T-helper 1 cell (primary cell): ENCODE measurements at regions not wholly inside any gene's neighbourhood (a gene's known extent, or its start where the extent isn't known, plus 50 kb on each side); places are given as distances from the start of the nearest gene placed in this dataset.
"Not testable (repeated sequence)": the region's sequence is repeated elsewhere in the genome, so short reads cannot be mapped to it uniquely, and the experiment has no call there.

ENCODE experiments used
- DNase-seq, 5 donors: peaks; one replicate each; pipeline ENCODE4 v3.0.0-alpha.2; 2012 to 2020

GRCh38 chr6:56904068-56904467 lies 50.8 kb upstream of the BEND6 start:
- DNase-seq = no peak

DNA sequence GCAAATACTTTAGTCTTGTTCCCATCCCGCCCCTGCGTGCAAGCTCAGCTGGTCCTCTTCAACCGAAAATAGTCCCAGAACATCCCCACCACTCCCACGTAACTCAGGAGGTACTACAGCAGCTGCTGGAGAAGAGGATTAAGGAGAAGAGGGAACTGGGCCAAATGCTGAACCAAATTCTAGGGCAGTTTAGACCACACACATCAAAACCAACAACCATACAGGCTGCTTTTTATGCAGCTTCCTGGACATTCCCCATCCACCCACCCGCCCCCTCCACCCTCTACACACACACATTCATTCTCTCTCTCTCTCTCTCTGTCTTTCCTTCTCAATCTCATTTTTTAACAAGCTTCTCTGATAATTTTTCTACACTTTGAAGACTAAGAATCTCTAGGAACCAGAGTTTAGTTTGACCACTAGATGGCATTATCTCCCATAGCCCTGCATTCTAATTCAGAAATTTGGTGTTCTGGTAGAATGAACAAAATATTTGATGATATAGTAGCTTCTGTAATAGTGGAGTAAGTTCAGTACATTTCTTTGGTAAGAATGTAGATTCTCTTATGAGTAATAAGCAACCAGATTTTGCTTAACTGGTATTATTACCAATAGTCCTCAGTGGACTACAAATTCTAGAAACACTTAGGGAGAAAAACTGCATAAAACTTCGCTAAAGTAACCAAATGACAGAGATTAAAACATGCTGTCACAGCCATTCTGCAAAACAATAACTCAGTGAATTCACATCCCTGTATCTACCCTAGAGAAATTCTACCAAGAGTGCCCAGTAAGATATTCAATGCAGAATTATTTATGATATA lies 52.1 kb upstream of the BEND6 start:
- DNase-seq = peak in 1 of 5 donors; percentile 28

- no peak for DNase-seq
These were observed 54.1 kb upstream of the BEND6 start for GRCh38 chr6:56900784-56901183.

- DNase-seq = no peak
These were observed 55.2 kb upstream of the BEND6 start for GRCh38 chr6:56899753-56900152.

- no peak for DNase-seq
These were observed 55.6 kb upstream of the BEND6 start for GRCh38 chr6:56899311-56899710.

DNA sequence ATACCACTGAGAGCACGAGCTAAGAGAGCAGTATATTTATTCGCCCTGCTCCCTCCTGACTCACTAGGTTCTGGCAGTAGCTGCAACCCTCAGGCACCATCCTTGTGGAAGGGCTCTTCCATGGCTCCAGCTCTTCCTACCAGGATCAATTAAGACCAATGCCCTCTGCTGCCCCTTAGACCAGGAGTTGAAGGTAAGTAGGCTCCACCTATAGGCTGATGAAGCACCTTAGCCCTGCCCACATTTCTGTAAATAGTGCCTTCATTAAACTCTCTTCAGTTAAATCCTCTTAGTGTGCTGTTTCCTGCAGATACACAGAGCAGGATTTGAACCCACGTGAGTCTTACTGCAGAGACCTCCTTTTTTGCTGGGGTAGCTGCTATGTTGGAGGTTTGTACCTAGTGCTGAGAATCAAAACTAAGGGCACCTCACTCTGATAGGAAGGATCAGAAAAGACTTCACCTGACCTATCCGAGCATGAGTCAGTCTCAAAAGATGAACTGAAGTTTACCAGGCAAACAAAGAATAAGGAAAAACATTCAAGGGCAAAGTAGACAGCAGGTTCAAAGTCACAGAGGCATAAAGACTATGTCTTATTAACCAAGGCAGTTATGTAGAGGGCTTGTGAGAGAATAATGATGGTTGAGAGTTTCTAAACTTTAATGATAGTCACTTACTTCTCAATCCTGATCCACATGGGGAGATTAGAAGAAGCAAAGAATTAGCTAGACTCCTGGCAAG lies 56.9 kb upstream of the BEND6 start:
- no peak for DNase-seq

GRCh38 chr6:56891754-56892153 lies 63.2 kb upstream of the BEND6 start:
- peak in 1 of 5 donors; percentile 20 for DNase-seq

GRCh38 chr6:56890683-56891429 lies 64.1 kb upstream of the BEND6 start:
- DNase-seq = peak in 1 of 5 donors; percentile 86

- DNase-seq = no peak
These were observed 64.8 kb upstream of the BEND6 start for GRCh38 chr6:56890066-56890465.

GRCh38 chr6:56889492-56889891 lies 65.4 kb upstream of the BEND6 start:
- DNase-seq = no peak

DNA sequence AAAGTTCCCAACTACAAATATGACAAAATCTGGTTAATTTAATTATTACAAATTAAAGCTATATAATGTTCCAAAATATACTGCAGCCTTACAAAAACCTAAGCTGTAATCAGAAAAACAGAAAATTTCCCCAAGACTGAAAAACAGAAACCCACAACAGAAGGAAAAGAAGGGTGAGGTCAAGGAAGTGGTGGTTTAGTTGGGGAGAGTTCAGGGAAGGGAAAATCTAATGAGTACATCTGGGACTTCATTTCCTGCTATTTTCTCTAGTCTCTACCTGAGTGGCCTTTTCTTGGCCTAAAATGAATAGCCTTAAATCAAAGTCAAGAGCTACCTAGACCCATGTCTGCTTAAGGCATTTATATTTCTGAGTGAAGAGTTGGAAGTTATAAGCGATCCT lies 66.2 kb upstream of the BEND6 start:
- no peak for DNase-seq

DNA sequence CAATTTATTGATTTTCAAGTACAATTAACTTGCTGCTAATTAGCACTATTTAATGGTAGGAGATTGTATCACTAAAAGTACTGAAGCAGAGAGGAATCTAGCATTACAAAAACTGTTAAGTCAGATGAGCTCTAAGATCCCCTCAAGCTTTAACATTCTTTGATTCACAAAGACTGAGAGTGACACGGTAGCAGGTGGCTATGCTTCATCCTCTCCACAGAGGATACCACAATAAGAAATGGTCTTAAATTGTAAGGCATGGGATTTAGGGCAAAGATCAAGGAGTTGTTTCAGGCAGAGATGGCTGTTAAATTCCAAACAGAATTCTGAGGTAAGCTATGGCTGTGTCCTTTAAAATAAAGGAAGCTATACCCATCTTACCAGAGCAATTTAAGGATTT lies 67.8 kb upstream of the BEND6 start:
- no peak for DNase-seq

DNA sequence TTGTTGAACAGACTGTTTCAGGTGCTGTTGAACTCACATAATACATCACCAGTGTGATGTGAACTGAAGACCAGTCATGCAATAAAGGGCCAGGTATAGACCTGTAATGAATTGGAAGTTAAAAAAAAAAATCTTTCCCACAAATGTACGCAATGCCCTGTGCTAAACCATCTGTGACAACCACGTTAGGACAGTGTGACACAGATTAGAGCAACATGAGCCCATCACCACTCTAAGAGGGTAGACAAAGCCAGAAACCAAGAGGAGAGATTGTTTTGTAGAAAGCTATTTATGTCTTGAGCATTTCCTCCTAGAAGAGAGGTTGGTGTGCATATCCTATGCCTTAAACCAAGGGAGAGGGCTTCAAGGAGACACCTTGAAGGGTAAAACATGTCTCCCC lies 77.0 kb upstream of the BEND6 start:
- DNase-seq = no peak

DNA sequence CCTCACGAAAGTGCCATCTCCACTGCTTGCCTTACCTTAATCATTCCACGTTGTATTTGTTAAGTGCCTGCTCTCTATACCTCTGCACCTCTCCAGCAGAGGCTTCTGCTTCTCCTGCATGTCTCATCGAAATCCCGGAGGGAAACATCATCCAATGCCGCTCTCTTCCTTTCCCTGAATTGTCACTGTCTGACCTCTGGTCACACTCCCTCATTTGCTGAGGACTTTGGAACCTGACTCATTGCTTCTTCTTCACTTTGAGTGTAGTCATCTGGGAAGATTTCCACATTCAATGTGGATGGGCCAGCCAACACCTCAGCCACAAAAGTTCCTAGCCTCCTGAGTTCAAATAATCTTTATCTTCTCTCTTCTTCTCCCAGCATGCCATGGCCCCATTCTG lies 78.9 kb upstream of the BEND6 start:
- no peak for DNase-seq

DNA sequence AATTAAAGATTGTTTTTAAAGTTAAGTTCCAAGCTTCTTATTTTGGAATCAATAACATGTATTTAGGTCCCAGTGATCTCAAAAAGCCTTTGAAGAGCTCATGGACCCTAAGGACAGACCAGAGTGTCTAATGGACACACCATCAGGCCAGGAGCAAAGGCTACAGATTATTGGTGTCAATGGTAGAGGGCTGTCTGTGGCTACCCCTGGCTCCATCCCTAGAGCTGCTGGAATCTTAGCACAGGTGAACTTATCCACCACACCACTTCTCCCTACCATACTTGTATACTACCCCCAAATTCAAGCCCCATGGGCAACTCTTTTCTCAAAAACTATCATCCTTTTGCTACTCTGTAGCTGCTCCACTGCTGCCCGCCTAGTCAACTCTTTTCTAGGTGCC lies 79.4 kb upstream of the BEND6 start:
- DNase-seq = no peak

- no peak for DNase-seq
These were observed 80.6 kb upstream of the BEND6 start for GRCh38 chr6:56874328-56874727.

DNA sequence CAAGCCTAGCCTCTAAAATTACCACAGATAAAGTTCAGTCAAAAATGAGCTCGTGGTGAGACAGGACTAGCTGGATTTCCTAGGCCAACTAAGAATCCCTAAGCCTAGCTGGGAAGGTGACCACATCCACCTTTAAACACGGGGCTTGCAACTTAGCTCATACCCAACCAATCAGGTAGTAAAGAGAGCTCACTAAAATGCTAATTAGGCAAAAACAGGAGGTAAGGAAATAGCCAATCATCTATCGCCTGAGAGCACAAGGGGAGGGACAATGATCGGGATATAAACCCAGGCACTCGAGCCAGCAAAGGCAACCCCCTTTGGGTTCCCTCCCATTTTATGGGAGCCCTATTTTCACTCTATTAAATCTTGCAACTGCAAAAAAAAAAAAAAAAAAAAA lies 84.9 kb upstream of the BEND6 start:
- not testable (repeated sequence) for DNase-seq

DNA sequence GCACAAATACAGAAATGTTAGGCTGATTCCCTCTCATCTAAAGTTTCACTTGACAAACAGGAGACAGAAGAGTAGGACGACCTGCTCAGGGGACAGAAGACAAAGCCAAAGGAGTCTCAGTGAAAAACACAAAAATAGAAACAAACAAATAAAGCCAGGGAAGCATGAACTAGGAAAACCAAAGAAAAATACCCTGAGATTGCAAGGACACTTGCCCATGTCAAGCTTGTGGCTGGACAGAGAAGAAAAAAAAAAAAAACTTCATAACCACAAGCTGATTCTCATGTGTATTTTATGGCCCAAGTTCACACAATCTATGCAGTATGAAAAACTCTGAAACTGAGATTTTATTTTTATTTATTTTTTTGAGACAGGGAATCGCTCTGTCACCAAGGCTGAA lies 85.6 kb upstream of the BEND6 start:
- DNase-seq = no peak

GRCh38 chr6:56868687-56869086 lies 86.2 kb upstream of the BEND6 start:
- no peak for DNase-seq

DNA sequence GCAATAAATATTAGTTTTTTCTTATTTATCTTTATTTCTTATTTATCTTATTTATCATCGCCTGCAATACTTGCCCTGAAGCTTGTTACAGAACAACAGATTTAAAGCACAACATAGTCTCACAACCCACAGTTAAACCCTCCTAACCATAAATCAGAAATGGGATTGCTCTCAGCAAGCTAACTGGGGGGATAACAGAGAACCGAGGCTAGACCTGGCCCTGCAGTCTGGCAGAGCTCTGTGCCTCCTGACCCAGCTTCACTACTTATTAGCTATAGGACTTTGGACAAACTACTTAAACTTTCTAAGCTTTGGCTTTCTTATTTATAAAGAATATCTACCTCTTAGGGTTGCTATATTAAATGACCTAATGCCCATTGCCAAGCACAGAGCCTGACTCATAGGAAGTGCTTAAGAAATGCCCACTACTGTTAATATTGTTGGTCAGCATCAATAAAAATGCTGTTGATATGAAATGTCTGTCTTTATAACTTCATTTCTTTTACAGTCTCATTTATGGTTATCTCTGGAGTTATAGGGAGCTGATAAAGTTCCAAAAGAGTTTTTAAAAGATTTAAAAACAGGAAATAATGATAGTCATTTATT lies 87.9 kb upstream of the BEND6 start:
- no peak for DNase-seq

GRCh38 chr6:56865081-56865875 lies 89.6 kb upstream of the BEND6 start:
- no peak for DNase-seq

GRCh38 chr6:56864171-56864616 lies 90.7 kb upstream of the BEND6 start:
- DNase-seq = no peak
